Neuronal stem cell (in vitro differentiated cells): ENCODE measurements at regions not wholly inside any gene's neighbourhood (a gene's known extent, or its start where the extent isn't known, plus 50 kb on each side); places are given as distances from the start of the nearest gene placed in this dataset.

ENCODE experiments used
- DNase-seq: peaks from one replicate; pipeline ENCODE4 v3.0.0-alpha.2; 2013; ENCODE audit warnings: low spot score
- H2AFZ ChIP-seq: one replicate; pipeline ENCODE4 v1.6.1; 2013; ENCODE audit warnings: mild to moderate bottlenecking, low read length, inconsistent platforms
- H2AK5ac ChIP-seq: 2 replicates; pipeline ENCODE4 v1.6.1; 2013; ENCODE audit warnings: low read depth, mild to moderate bottlenecking, inconsistent platforms, low read length, moderate library complexity, mixed read lengths
- H2BK120ac ChIP-seq: 2 replicates; pipeline ENCODE4 v1.6.1; 2013; ENCODE audit warnings: low read depth, mild to moderate bottlenecking, inconsistent platforms, low read length, moderate library complexity, mixed read lengths
- H2BK12ac ChIP-seq: one replicate; pipeline ENCODE4 v1.6.1; 2013; ENCODE audit warnings: low read length, inconsistent platforms
- H2BK15ac ChIP-seq: 2 replicates; pipeline ENCODE4 v1.6.1; 2013; ENCODE audit warnings: mild to moderate bottlenecking, low read length, inconsistent platforms, mixed read lengths
- H2BK5ac ChIP-seq: one replicate; pipeline ENCODE4 v1.6.1; 2013; ENCODE audit warnings: inconsistent platforms, mild to moderate bottlenecking, low read length, moderate library complexity
- H3K14ac ChIP-seq: one replicate; pipeline ENCODE4 v1.6.1; 2013; ENCODE audit warnings: low read length, inconsistent platforms
- H3K18ac ChIP-seq: 2 replicates; pipeline ENCODE4 v1.6.1; 2013; ENCODE audit warnings: low read length, inconsistent platforms
- H3K23ac ChIP-seq: 2 replicates; pipeline ENCODE4 v1.6.1; 2013; ENCODE audit warnings: low read depth, mild to moderate bottlenecking, mixed read lengths, low read length, inconsistent platforms; ENCODE audit not compliant: poor library complexity
- H3K27ac ChIP-seq: replicated peaks from 3 replicates; pipeline ENCODE4 v1.5.1; 2013; ENCODE audit warnings: low read length, inconsistent platforms
- H3K27me3 ChIP-seq, 3 experiments: 2 replicates each; pipeline ENCODE4 v1.6.1; 2013; ENCODE audit warnings: low read length in 3 of 3, mild to moderate bottlenecking in 2 of 3, inconsistent platforms in 1 of 3, low read depth in 1 of 3, mixed read lengths in 1 of 3, moderate library complexity in 1 of 3; ENCODE audit not compliant: control insufficient read depth in 3 of 3, insufficient read depth in 3 of 3
- H3K36me3 ChIP-seq, 2 donors: replicated peaks in 1 of 2; 2 replicates each; pipeline ENCODE4 v1.6.1; 2013; ENCODE audit warnings: low read length in 2 of 2; ENCODE audit not compliant: control insufficient read depth in 2 of 2, insufficient read depth in 2 of 2
- H3K4ac ChIP-seq: 2 replicates; pipeline ENCODE4 v1.6.1; 2013; ENCODE audit warnings: inconsistent platforms, mild to moderate bottlenecking, low read length, moderate library complexity
- H3K4me1 ChIP-seq, 2 donors: 1 replicate in 1 of 2; 2 replicates in 1 of 2; pipeline ENCODE4 v1.6.1; 2013; ENCODE audit warnings: low read length in 2 of 2, low read depth in 1 of 2; ENCODE audit not compliant: control insufficient read depth in 2 of 2, insufficient read depth in 1 of 2
- H3K4me2 ChIP-seq: one replicate; pipeline ENCODE4 v1.6.1; 2013; ENCODE audit warnings: mild to moderate bottlenecking, low read length, inconsistent platforms; ENCODE audit not compliant: insufficient read depth, poor library complexity, severe bottlenecking
- H3K4me3 ChIP-seq, 2 donors: 2 replicates each; pipeline ENCODE4 v1.5.1; 2013; ENCODE audit warnings: low read length in 2 of 2, mild to moderate bottlenecking in 2 of 2, inconsistent platforms in 1 of 2, moderate library complexity in 1 of 2
- H3K79me1 ChIP-seq: one replicate; pipeline ENCODE4 v1.6.1; 2013; ENCODE audit warnings: low read depth, mild to moderate bottlenecking, inconsistent platforms, low read length, moderate library complexity
- H3K9ac ChIP-seq: one replicate; pipeline ENCODE4 v1.6.1; 2013; ENCODE audit warnings: mild to moderate bottlenecking, low read depth, low read length, inconsistent platforms; ENCODE audit not compliant: poor library complexity
- H3K9me3 ChIP-seq, 2 donors: replicated peaks in 1 of 2; 2 replicates each; pipeline versions ENCODE3 to v1.6.1; 2013; ENCODE audit warnings: low read length in 2 of 2, mild to moderate bottlenecking in 2 of 2, inconsistent platforms in 1 of 2, low read depth in 1 of 2, mixed read lengths in 1 of 2, moderate library complexity in 1 of 2; ENCODE audit not compliant: control insufficient read depth in 2 of 2, insufficient read depth in 1 of 2
- H4K8ac ChIP-seq: one replicate; pipeline ENCODE4 v1.6.1; 2013; ENCODE audit warnings: low read depth, mild to moderate bottlenecking, inconsistent platforms, low read length, moderate library complexity
- H4K91ac ChIP-seq: one replicate; pipeline ENCODE4 v1.6.1; 2013; ENCODE audit warnings: low read length, low read depth, mild to moderate bottlenecking, inconsistent platforms; ENCODE audit not compliant: poor library complexity
- WGBS, 2 donors: extraction: QIAGEN DNeasy Blood & Tissue Kit; methylation state at CpG; one replicate each; pipeline ENCODE4 v1.1.7; 2013; ENCODE audit warnings: missing lambda C conversion rate in 2 of 2, mixed read lengths in 1 of 2; ENCODE audit not compliant: insufficient read length in 2 of 2, insufficient replicate concordance in 1 of 2; ENCODE audit errors: extremely low coverage in 2 of 2; 5-methylcytosine and 5-hydroxymethylcytosine counted together

DNA sequence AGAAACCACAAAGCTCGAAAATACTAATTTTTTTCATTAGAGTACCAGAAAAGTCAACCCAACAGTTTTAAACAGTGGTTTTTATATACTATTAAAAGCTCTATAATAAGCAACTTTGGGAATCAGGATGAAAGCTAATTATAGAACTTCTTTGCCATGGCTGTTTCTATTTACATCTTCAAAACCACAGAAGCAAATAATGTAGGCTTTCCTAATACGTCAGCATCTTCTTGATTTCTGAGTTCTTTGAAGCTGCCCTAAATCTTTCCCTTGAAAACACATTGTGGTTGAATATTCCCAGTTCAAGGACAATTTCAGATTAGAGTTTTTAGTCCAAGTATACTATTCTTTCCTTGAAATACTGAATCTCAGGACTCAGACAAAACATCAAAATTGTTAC is 460.2 kb upstream of the FAT1 start:
- peaks cover 0 to 10% of the 10 kb centered on the region in 2 donors for H3K4me1 ChIP-seq
- WGBS, 2 donors, result no CpG with 5 or more reads among the region's 2 CpGs
- H2BK5ac ChIP-seq, result no peak overlapping the region
- peaks cover 0 to 2% of the 10 kb centered on the region in 2 donors for H3K9me3 ChIP-seq
- H3K36me3 ChIP-seq, result no peaks in the 10 kb centered on the region
- H3K23ac ChIP-seq, result no peak overlapping the region
- H2BK15ac ChIP-seq, result no peak overlapping the region
- no peak overlapping the region for H2BK120ac ChIP-seq
- H2AK5ac ChIP-seq, result no peak overlapping the region
- H3K18ac ChIP-seq, result no peak overlapping the region
- peak overlapping the region; percentile 70 for H3K27ac ChIP-seq
- H4K91ac ChIP-seq, result no peak overlapping the region
- DNase-seq, result no peak
- H4K8ac ChIP-seq, result no peak overlapping the region
- no peak overlapping the region for H3K9ac ChIP-seq
- no peak overlapping the region for H2AFZ ChIP-seq
- no peaks in the 10 kb centered on the region for H3K79me1 ChIP-seq
- H3K27me3 ChIP-seq, result peaks cover 0 to 8% (median 0%) of the 10 kb centered on the region in 3 experiments
- H3K4me3 ChIP-seq, result no peak overlapping the region
- no peak overlapping the region for H3K14ac ChIP-seq
- H3K4ac ChIP-seq, result no peak overlapping the region
- no peak overlapping the region for H3K4me2 ChIP-seq
- no peak overlapping the region for H2BK12ac ChIP-seq

DNA sequence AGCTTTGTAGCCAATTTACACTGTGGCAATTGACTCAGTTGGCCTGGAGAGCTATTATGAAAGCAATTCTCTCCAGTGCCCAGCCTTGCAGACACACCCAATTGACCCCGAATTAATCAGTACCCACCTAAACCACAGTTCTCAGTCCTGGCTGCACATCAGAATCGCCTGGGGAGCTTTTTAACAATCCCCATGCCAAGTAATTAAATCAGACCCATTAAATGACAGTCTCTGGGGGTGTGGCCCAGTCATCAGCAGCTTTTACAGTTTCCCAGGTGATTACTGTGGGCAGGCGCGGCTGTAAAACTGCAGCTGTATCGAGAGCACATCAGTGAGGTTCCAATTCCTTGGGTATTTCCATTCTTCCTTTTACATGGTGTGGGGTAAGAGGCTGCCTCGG is 460.9 kb upstream of the FAT1 start:
- Histone ChIP-seq H3K4me1 (peaks cover 0 to 10% of the 10 kb centered on the region in 2 donors), H2BK120ac (no peak overlapping the region), H3K4ac (no peak overlapping the region), H3K27me3 (peaks cover 0 to 8% (median 0%) of the 10 kb centered on the region in 3 experiments), H2AK5ac (no peak overlapping the region), H3K36me3 (no peaks in the 10 kb centered on the region), H3K9me3 (peaks cover 0 to 2% of the 10 kb centered on the region in 2 donors), H3K79me1 (no peaks in the 10 kb centered on the region), H2AFZ (no peak overlapping the region), H3K4me2 (no peak overlapping the region), H2BK5ac (no peak overlapping the region), H2BK15ac (no peak overlapping the region), H2BK12ac (no peak overlapping the region), H3K27ac (no peak overlapping the region), H3K18ac (no peak overlapping the region), H4K91ac (no peak overlapping the region), H4K8ac (no peak overlapping the region), H3K4me3 (no peak overlapping the region), H3K23ac (no peak overlapping the region), H3K9ac (no peak overlapping the region), H3K14ac (no peak overlapping the region)
- WGBS, 2 donors, result no CpG with 5 or more reads among the region's 6 CpGs
- DNase-seq, result no peak

DNA sequence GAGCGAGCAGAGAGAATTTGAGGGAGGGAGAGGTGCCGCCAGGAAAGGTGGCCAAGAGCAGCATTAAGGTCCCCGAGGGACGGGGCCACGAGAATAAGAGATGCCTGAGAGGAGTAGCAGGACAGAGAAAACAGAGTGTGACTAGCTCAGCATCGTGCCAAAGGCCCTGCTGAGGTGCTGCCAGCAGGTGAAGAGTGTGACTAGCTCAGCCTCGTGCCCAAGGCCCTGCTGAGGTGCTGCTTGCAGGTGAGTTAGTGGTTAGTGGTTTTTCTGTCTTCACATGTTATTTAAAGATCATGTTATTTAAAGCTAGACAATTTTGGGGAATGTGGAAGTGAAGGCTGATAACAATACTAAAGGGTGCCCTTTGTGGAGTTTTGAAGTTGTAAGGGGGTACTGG is 464.5 kb upstream of the FAT1 start:
- Histone ChIP-seq H3K4ac (no peak overlapping the region), H3K4me3 (no peak overlapping the region), H2BK15ac (no peak overlapping the region), H2BK5ac (no peak overlapping the region), H4K8ac (no peak overlapping the region), H3K27me3 (peaks cover 0 to 3% (median 0%) of the 10 kb centered on the region in 3 experiments), H3K4me1 (peaks cover 0 to 3% of the 10 kb centered on the region in 2 donors), H3K23ac (no peak overlapping the region), H3K9ac (no peak overlapping the region), H3K14ac (no peak overlapping the region), H2AK5ac (no peak overlapping the region), H3K79me1 (no peaks in the 10 kb centered on the region), H3K4me2 (no peak overlapping the region), H2AFZ (no peak overlapping the region), H3K9me3 (peaks cover 0 to 2% of the 10 kb centered on the region in 2 donors), H3K18ac (no peak overlapping the region), H3K36me3 (no peaks in the 10 kb centered on the region), H4K91ac (no peak overlapping the region), H2BK12ac (no peak overlapping the region), H3K27ac (no peak overlapping the region), H2BK120ac (no peak overlapping the region)
- DNase-seq, result no peak
- no CpG with 5 or more reads among the region's 7 CpGs for WGBS, 2 donors

DNA sequence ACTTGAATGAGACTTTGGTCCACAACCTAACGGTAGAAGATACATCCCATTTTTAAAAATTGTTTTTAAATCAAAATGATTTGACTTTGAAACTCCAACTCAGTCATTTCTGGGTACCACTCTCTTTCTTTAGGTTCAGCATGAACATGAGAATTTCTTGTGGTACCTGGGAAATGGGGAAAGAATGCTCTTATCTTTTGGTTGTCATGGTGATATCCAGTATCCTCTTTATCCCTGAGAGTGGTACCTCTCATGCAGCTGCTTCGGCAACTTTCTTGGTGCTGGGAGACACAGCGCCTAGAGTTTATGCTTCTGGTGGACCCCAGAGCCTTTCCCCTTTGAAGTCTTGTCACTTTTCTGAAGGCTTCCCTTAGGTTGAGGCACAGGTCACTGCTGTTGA is 465.1 kb upstream of the FAT1 start:
- H2BK12ac ChIP-seq, result no peak overlapping the region
- no peak overlapping the region for H3K9ac ChIP-seq
- H3K4ac ChIP-seq, result no peak overlapping the region
- no peak overlapping the region for H3K14ac ChIP-seq
- no peak for DNase-seq
- H3K4me2 ChIP-seq, result no peak overlapping the region
- peaks cover 0 to 2% of the 10 kb centered on the region in 2 donors for H3K9me3 ChIP-seq
- no peaks in the 10 kb centered on the region for H3K27me3 ChIP-seq
- no peak overlapping the region for H3K18ac ChIP-seq
- H2BK120ac ChIP-seq, result no peak overlapping the region
- no peak overlapping the region for H3K27ac ChIP-seq
- H3K4me1 ChIP-seq, result peaks cover 0 to 2% of the 10 kb centered on the region in 2 donors
- no peak overlapping the region for H2BK15ac ChIP-seq
- H2AFZ ChIP-seq, result no peak overlapping the region
- no peaks in the 10 kb centered on the region for H3K79me1 ChIP-seq
- H2AK5ac ChIP-seq, result no peak overlapping the region
- H3K36me3 ChIP-seq, result no peaks in the 10 kb centered on the region
- no CpG with 5 or more reads among the region's 3 CpGs for WGBS, 2 donors
- no peak overlapping the region for H4K8ac ChIP-seq
- H3K4me3 ChIP-seq, result no peak overlapping the region
- no peak overlapping the region for H2BK5ac ChIP-seq
- H3K23ac ChIP-seq, result no peak overlapping the region
- no peak overlapping the region for H4K91ac ChIP-seq
